Erythroblast (primary cell): ENCODE measurements at regions not wholly inside any gene's neighbourhood (a gene's known extent, or its start where the extent isn't known, plus 50 kb on each side); places are given as distances from the start of the nearest gene placed in this dataset.

Experiments used
- GATA1 ChIP-seq: IDR thresholded peaks from 2 replicates; pipeline ENCODE4 v1.6.1; 2011; ENCODE audit warnings: low read depth, mild to moderate bottlenecking, control low read depth, low read length, moderate library complexity
- POLR2A ChIP-seq: IDR thresholded peaks from 2 replicates; pipeline ENCODE4 v1.6.1; 2011; ENCODE audit warnings: mild to moderate bottlenecking, low read length

- TF ChIP-seq POLR2A: no peak
- no peak for TF ChIP-seq GATA1
Measured at GRCh38 chr10:3425716-3426115, 253.1 kb upstream of the PITRM1 start.
